A549 (cell line): ENCODE measurements at regions not wholly inside any gene's neighbourhood (a gene's known extent, or its start where the extent isn't known, plus 50 kb on each side); places are given as distances from the start of the nearest gene placed in this dataset.

Source experiments
- ATAC-seq, 2 experiments: fragments of 200-7000 bp in 1 of 2; fragments of >200 bp in 1 of 2; cut with Nextera tagmentation in 1 of 2; cut with Tn5 transposase in 1 of 2; 3 replicates each; pipeline versions ENCODE4 v1.8.0 to v1.9.1; 2018 to 2020; ENCODE audit warnings: mild to moderate bottlenecking in 1 of 2, moderate library complexity in 1 of 2
- CTCF ChIA-PET: fragments of 300-600 bp; sonication (Branson Sonifier 250); formaldehyde crosslinking; extraction: SDS; loops from one replicate; lab custom pipeline; 2021; ENCODE audit warnings: antibody characterized with exemption, inconsistent platforms; lab: Yijun Ruan, JAX
- POLR2A ChIA-PET: fragments of 350-600 bp; formaldehyde crosslinking; extraction: SDS; loops from one replicate; lab custom pipeline; 2021; ENCODE audit warnings: antibody characterized with exemption, inconsistent platforms; lab: Yijun Ruan, JAX
- DNase-seq, 2 experiments: peaks; one replicate each; pipeline versions ENCODE4 v3.0.0 to v3.0.0-alpha.2; 2011 to 2016; ENCODE audit warnings: low read depth in 1 of 2, low spot score in 1 of 2
- FAIRE-seq: peaks from 2 replicates; lab custom pipeline; 2011; peaks lifted over from hg19 to GRCh38; lab: Jason Lieb, UNC
- H3K27ac ChIP-seq, 2 experiments: fragments of >200 bp; sonication (Bioruptor Twin); formaldehyde crosslinking; 3 replicates each; pipeline ENCODE4 v1.5.1; 2016 to 2017
- H3K4me1 ChIP-seq: fragments of >200 bp; sonication (Bioruptor Twin); formaldehyde crosslinking; 3 replicates; pipeline ENCODE4 v1.6.1; 2016
- H3K4me2 ChIP-seq: fragments of >200 bp; sonication (Bioruptor Twin); formaldehyde crosslinking; 3 replicates; pipeline ENCODE4 v1.6.1; 2016
- H3K4me3 ChIP-seq: fragments of >200 bp; sonication (Bioruptor Twin); formaldehyde crosslinking; 3 replicates; pipeline ENCODE4 v1.5.1; 2016
- H3K9me3 ChIP-seq: fragments of >200 bp; sonication (Bioruptor Twin); formaldehyde crosslinking; 3 replicates; pipeline ENCODE4 v1.6.1; 2016
- CHD4 ChIP-seq: fragments of 200-600 bp; sonication (generic); IDR thresholded peaks from 2 replicates; pipeline ENCODE4 v1.6.1; 2016; ENCODE audit warnings: antibody characterized with exemption, mild to moderate bottlenecking, borderline replicate concordance
- ELK1 ChIP-seq: fragments of 150-350 bp; IDR thresholded peaks from 2 replicates; pipeline ENCODE4 v1.6.1; 2014; ENCODE audit warnings: low read depth, mild to moderate bottlenecking, low read length
- FOSB ChIP-seq: fragments of 250-450 bp; sonication (Bioruptor Pico); IDR thresholded peaks from 2 replicates; pipeline ENCODE4 v1.5.0; 2020; ENCODE audit warnings: mild to moderate bottlenecking, moderate library complexity
- HOXA7 ChIP-seq: fragments of 250-450 bp; sonication (Bioruptor Pico); IDR thresholded peaks from 2 replicates; pipeline ENCODE4 v1.5.0; 2020; ENCODE audit warnings: mild to moderate bottlenecking, moderate library complexity
- JUNB ChIP-seq: fragments of >200 bp; sonication (Bioruptor Twin); formaldehyde crosslinking; IDR thresholded peaks from 2 replicates; pipeline ENCODE4 v1.6.1; 2016
- KDM1A ChIP-seq: fragments of 200-600 bp; sonication (generic); IDR thresholded peaks from 2 replicates; pipeline ENCODE4 v1.6.1; 2016; ENCODE audit warnings: low read depth, mild to moderate bottlenecking
- MAFK ChIP-seq: fragments of 450-650 bp; IDR thresholded peaks from 2 replicates; pipeline ENCODE4 v1.6.1; 2014; ENCODE audit not compliant: partially characterized antibody
- MAZ ChIP-seq: fragments of 150-350 bp; IDR thresholded peaks from 2 replicates; pipeline ENCODE4 v1.6.1; 2014; ENCODE audit warnings: antibody characterized with exemption, low read depth, low read length, borderline replicate concordance
- NFE2L2 ChIP-seq: fragments of 150-350 bp; conservative IDR thresholded peaks from 2 replicates; pipeline ENCODE4 v1.6.1; 2014; ENCODE audit warnings: low read length
- NPAS2 ChIP-seq: fragments of 250-450 bp; sonication (Bioruptor Pico); IDR thresholded peaks from 2 replicates; pipeline ENCODE4 v1.8.0; 2022; ENCODE audit warnings: mild to moderate bottlenecking, moderate library complexity, borderline replicate concordance
- POLR2AphosphoS2 ChIP-seq: conservative IDR thresholded peaks from 2 replicates; pipeline ENCODE4 v1.6.1; 2012; ENCODE audit warnings: low read length, improper control_type of control experiment, inconsistent platforms
- RAD21 ChIP-seq, 2 experiments: fragments of >200 bp in 1 of 2; sonication (Bioruptor Twin) in 1 of 2; formaldehyde crosslinking in 1 of 2; IDR thresholded peaks in 1 of 2; conservative IDR thresholded peaks in 1 of 2; 2 replicates in 1 of 2; 3 replicates in 1 of 2; pipeline ENCODE4 v1.6.1; 2012 to 2018; ENCODE audit warnings: inconsistent platforms in 1 of 2
- REST ChIP-seq: fragments of 200-600 bp; sonication (generic); IDR thresholded peaks from 2 replicates; pipeline ENCODE4 v1.6.1; 2016; ENCODE audit warnings: antibody characterized with exemption, mild to moderate bottlenecking, moderate library complexity
- RFX5 ChIP-seq: fragments of 450-650 bp; IDR thresholded peaks from 2 replicates; pipeline ENCODE4 v1.7.1; 2014; ENCODE audit warnings: antibody characterized with exemption, mild to moderate bottlenecking, moderate library complexity
- RNF2 ChIP-seq: fragments of 200-600 bp; sonication (generic); IDR thresholded peaks from 2 replicates; pipeline ENCODE4 v1.6.1; 2016; ENCODE audit warnings: low read depth, mild to moderate bottlenecking, antibody characterized with exemption, moderate library complexity, borderline replicate concordance
- SREBF2 ChIP-seq: fragments of 450-650 bp; IDR thresholded peaks from 2 replicates; pipeline ENCODE4 v1.6.1; 2014; ENCODE audit warnings: mild to moderate bottlenecking, moderate library complexity
- ZFP36 ChIP-seq: fragments of 450-650 bp; IDR thresholded peaks from 2 replicates; pipeline ENCODE4 v1.6.1; 2014; ENCODE audit warnings: borderline replicate concordance; ENCODE audit not compliant: partially characterized antibody
- whole genome bisulfite sequencing: methylation state at CpG from one replicate; pipeline ENCODE4 v1.1.6; 2017; ENCODE audit errors: missing lambda C conversion rate; 5-methylcytosine and 5-hydroxymethylcytosine counted together
- TF ChIP-seq, protein P1 (sequence below): fragments of >200 bp; sonication (Bioruptor Twin); formaldehyde crosslinking; IDR thresholded peaks from 2 replicates; pipeline ENCODE4 v1.6.1; 2016
- TF ChIP-seq, protein P2 (sequence below): IDR thresholded peaks from 2 replicates; pipeline ENCODE4 v1.6.1; 2012
- TF ChIP-seq, protein P3 (sequence below): fragments of 450-650 bp; IDR thresholded peaks from 2 replicates; pipeline ENCODE4 v1.6.1; 2014; ENCODE audit warnings: antibody characterized with exemption
- TF ChIP-seq, protein P4 (sequence below): IDR thresholded peaks from 2 replicates; pipeline ENCODE4 v1.6.1; 2012; ENCODE audit warnings: low read depth, borderline replicate concordance

DNA sequence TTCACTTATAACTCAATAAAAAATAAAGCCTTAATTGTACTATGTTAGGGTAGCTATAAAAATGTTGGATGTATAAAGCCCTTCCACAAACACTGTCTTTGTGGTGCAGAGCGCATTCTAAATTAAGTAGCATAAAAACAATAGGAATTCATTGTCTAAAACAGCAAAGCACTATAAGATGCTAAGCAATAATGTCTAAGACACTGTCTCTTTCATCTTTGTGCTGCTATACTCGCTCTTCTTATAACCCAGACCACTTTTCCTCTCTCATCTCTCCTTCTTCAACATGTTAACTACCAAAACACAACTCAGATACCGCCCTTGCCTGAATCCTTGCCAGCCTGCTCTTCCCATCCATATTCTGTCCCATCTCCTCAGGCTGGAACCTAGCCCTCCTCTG lies 170.0 kb downstream of the CENPC start:
- H3K9me3 ChIP-seq = no peaks in the 10 kb centered on the region
- ATAC-seq = no peak
- DNase-seq = no peak
- CTCF ChIA-PET = no interaction called here
- no peak overlapping the region for H3K27ac ChIP-seq
- no peak for FAIRE-seq
- H3K4me1 ChIP-seq = no peaks in the 10 kb centered on the region
- POLR2A ChIA-PET = no interaction called here
- no peak overlapping the region for H3K4me2 ChIP-seq
- TF ChIP-seq REST = no peak
- TF ChIP-seq RAD21 (conservative IDR thresholded peaks at IDR 0.05 in 1 of 2, IDR thresholded peaks at IDR 0.05 in 1 of 2) = no peak
- TF ChIP-seq, protein P1, sequence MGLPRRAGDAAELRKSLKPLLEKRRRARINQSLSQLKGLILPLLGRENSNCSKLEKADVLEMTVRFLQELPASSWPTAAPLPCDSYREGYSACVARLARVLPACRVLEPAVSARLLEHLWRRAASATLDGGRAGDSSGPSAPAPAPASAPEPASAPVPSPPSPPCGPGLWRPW = no peak
- TF ChIP-seq NPAS2 = no peak
- TF ChIP-seq CHD4 = no peak
- no peak overlapping the region for H3K4me3 ChIP-seq
- WGBS = 25% methylated on average over 3 of the region's 3 CpGs

DNA sequence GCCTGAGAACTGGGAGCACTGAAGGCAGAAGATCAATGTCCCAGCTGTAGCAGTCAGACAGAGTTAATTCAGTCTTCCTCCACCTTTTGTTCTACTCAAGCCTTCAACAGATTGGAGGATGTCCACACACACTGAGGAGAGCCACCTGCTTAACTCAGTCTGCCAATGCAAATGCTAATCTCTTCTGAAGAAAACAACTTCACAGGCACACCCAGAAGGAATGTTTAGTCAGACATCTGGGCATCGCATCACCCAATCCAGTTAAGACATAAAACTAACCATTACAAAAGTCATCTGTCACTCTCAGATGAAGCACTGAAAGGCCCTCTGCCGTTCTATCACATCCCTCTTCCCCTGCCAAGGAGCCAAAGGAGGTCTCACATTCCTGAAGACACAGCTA lies 173.7 kb downstream of the CENPC start:
- ChIA-PET CTCF (no interaction called here), POLR2A (no interaction called here)
- no peak for ATAC-seq
- no peak overlapping the region for H3K27ac ChIP-seq
- TF ChIP-seq ELK1 = no peak
- TF ChIP-seq SREBF2 = no peak
- no peak for TF ChIP-seq FOSB (CRISPR knock-in tag)
- TF ChIP-seq HOXA7 = no peak
- TF ChIP-seq CHD4 = no peak
- TF ChIP-seq, protein P2, sequence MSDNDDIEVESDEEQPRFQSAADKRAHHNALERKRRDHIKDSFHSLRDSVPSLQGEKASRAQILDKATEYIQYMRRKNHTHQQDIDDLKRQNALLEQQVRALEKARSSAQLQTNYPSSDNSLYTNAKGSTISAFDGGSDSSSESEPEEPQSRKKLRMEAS = no peak
- no peak for TF ChIP-seq NPAS2
- TF ChIP-seq POLR2AphosphoS2 = no peak
- TF ChIP-seq RFX5 = no peak
- TF ChIP-seq, protein P3, sequence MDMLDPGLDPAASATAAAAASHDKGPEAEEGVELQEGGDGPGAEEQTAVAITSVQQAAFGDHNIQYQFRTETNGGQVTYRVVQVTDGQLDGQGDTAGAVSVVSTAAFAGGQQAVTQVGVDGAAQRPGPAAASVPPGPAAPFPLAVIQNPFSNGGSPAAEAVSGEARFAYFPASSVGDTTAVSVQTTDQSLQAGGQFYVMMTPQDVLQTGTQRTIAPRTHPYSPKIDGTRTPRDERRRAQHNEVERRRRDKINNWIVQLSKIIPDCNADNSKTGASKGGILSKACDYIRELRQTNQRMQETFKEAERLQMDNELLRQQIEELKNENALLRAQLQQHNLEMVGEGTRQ = no peak
- TF ChIP-seq MAFK = no peak
- TF ChIP-seq MAZ = no peak
- TF ChIP-seq, protein P4, sequence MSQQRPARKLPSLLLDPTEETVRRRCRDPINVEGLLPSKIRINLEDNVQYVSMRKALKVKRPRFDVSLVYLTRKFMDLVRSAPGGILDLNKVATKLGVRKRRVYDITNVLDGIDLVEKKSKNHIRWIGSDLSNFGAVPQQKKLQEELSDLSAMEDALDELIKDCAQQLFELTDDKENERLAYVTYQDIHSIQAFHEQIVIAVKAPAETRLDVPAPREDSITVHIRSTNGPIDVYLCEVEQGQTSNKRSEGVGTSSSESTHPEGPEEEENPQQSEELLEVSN = no peak
- no peak for TF ChIP-seq ZFP36
- no peak for TF ChIP-seq NFE2L2
- no peak for TF ChIP-seq KDM1A
- TF ChIP-seq, protein P1 = no peak
- no peak for TF ChIP-seq JUNB
- no peak for TF ChIP-seq RNF2
- no peak for DNase-seq
- H3K4me1 ChIP-seq = no peaks in the 10 kb centered on the region
- WGBS = 41% methylated on average over 2 of the region's 2 CpGs
- no peak overlapping the region for H3K4me2 ChIP-seq
- no peak for FAIRE-seq
- H3K4me3 ChIP-seq = no peak overlapping the region
- H3K9me3 ChIP-seq = no peaks in the 10 kb centered on the region
